Cortex of kidney (tissue), 1 donor: ENCODE measurements at regions not wholly inside any gene's neighbourhood (a gene's known extent, or its start where the extent isn't known, plus 50 kb on each side); places are given as distances from the start of the nearest gene placed in this dataset.
"Not testable (repeated sequence)": the region's sequence is repeated elsewhere in the genome, so short reads cannot be mapped to it uniquely, and the experiment has no call there.

Experiments
- DNase-seq: peaks from one replicate; lab custom pipeline; 2025; lab: John Stamatoyannopoulos, UW

DNA sequence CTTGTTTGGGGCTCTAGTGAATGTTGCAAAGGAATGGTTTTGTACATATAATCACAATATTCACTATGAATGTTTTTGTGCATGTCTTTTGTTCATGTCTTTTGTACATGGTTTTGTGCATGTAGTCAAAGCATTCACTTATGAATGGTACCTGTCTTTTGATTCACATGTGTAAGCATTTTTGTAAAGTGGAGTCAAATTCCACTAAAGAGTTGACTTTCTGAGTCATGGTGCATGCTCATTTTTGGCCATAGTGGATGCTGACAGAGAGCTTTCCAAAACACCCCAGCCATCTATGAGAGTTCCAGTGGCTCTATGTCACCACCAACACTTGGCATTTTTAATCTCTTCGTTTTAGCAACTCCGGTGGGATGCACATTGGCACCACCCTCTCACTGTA is 1185.9 kb upstream of the TMEM132C start:
- DNase-seq: no peak

DNA sequence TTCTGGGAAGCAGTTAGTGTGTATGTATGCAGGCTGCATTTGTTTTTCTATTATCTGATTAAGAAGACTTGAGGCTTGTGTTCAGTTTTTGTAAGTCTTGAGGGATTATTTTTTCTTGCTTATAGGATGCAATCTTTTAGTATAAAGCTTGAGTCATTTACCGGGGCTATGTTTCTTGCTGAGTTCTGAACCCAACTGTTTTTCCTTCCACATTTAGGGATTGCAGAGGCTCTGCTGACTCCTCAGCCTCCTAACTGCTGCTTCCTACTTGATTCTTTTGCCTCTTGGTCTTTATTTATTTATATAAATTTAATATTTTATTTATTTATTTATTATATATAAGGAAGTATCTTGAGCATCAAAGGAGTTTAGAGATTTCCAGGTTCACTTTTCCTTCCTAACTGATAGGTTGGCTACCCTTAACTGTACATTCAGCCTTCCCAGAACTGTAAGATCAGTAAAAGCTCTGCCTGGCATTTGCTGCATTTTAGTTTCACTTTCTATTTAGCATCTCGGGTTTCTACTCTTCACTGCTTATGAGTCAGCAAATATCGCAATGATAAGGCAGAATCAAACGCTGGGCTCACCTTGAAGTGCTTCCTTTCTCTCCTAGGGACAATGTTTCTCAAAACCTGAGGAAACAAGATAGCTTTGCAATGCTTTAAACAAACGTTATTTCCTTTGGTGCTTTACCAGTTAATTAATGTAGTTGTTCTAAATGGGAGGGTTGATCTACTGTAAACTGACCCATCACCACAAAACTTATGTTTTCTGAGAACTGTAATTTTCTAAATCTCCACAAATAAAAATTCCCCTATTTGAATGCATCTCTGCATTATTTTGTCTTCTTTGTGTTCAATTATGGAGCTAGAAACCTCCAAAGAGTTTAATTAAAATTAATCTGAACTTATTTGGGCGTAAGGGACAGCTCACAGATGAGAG is 1183.7 kb upstream of the TMEM132C start:
- no peak for DNase-seq

GRCh38 chr12:127101076-127101475 is 1165.9 kb upstream of the TMEM132C start:
- DNase-seq: no peak

- no peak for DNase-seq
Observed at GRCh38 chr12:127106041-127106440, 1160.9 kb upstream of the TMEM132C start.

- no peak for DNase-seq
Observed at GRCh38 chr12:127106697-127107096, 1160.3 kb upstream of the TMEM132C start.

GRCh38 chr12:127107744-127108143 is 1159.2 kb upstream of the TMEM132C start:
- DNase-seq: no peak

GRCh38 chr12:127108360-127109215 is 1158.4 kb upstream of the TMEM132C start:
- DNase-seq: no peak

- DNase-seq: no peak
Observed at GRCh38 chr12:127113945-127114344, 1153.0 kb upstream of the TMEM132C start.

DNA sequence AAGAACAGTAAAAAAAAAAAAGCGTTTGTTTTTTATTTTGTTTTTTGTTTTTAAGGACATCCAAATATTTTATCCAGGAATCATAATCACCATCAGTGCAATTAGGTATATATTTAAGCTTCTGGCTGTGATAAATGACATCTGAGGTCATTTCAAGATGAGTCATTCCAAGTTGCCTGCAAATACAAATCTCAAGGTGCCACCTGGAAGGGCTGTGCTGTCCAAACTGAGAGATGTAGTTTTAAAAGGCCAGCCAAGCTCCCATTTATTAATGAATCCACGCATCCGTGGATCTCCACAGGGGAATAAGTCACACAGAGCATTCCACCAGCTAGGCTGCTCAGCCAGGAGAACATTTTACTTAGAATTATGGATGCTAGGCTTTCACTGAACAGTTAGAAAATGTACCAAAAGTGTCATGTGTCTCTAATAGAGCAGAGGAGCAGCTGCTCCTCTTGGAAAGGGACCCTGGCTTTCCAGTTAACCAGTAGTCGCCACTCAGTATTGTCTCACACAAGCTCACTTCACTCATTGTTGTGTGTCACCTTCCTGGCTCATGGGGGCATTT is 1151.4 kb upstream of the TMEM132C start:
- no peak for DNase-seq

- no peak for DNase-seq
Observed at GRCh38 chr12:127118251-127118650, 1148.7 kb upstream of the TMEM132C start.

DNA sequence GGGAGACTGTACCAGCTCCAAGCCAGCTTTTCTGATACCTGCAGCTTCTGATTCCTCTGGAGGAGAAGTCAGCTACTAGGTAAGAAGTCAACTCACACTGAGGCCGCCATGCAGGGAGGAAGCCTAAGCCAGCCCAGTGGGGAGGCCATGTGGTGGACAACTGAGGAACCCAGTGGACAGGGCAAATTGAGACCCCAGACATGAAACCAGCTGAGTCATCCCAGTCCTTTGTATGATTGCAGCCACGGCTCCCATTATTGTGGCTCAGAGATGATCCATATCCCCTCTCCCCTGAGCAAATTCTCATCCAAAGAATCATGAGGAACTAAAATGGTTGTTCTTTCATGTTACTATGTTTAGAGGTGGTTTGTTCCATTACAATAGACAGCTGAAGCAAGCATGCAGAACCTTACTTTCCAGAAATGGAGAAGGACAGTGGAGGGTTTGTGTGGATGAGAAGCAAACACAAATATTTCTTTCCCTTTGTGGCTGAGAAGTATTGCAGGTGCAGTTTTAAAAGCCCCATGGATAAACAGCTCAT is 1147.3 kb upstream of the TMEM132C start:
- DNase-seq: no peak

GRCh38 chr12:127120851-127121250 is 1146.1 kb upstream of the TMEM132C start:
- no peak for DNase-seq

DNA sequence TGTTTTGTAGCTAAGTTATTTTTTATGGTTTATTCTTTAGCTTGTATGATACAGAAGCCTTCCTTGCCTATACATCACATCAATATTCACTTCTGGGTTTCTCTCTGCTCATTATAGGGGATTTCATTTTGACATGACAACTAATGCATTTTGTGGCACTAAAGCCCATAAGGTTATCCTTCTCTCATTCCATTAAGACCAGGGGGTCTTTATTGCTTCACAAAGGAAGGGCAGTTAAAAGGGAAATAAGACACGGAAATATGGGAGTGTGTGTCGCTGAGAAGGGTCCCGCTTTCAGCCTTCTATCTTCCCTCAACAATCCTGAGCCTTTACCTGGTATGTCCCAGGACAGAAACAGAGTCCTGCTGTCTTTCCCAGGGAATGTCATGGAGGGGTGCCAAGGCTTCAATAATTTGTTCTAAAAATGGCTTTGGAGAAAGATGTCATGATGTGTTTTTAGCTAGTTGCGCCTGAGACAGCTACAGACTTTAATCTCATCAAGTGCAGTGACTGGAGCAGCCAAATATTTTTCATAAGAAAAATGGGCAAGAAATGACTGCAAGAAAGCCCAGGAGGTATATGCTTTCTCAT is 1145.4 kb upstream of the TMEM132C start:
- no peak for DNase-seq

DNA sequence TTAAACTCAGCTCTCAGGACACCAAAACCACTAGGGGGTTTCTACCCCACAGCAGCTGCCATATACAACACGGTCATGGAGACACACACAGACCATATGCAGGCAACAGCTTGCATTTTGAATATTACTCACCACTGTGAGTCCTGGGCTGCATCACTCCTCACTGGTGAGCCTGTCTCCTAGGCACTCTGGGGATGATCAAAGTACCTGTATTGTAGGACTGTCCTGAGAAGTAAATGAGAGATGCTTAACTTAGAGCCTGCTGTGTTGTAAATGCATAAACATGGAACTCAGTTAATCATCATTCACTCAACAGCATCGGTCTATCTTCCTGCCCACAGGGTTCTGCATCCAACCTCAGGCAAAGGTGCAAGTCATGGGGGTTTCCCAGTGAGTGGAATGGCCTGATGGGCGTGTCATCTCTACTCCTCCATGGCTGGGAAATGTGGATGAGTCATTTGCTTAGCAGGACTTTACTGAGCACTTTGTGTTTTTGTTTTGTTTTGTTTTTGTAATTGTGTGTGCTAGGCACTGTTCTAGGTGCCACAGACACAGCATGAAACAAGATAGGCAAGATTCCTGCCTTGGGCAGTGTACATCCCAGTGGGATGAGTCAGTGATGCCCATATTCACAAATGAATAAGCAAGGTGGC is 1141.2 kb upstream of the TMEM132C start:
- no peak for DNase-seq

GRCh38 chr12:127126260-127126628 is 1140.7 kb upstream of the TMEM132C start:
- DNase-seq: no peak

DNA sequence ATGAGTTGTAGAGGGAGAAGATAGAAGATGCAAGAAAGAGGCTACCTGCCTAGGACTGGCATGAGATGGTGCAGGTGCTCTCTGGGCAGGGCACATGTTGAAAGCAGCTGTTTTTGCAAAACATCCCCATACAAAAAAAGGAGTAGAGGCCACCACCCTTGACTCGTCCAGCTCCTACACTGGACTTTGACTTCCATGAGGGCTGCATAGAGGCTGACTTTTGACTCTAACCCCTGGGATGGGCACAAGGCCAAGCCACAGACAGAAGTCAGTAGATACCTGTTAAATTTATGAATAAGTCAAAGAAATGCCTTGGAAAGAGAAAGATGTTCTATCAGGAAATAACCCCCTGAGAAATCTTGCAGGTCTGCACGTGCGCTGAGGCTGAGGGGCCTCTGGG is 1139.1 kb upstream of the TMEM132C start:
- no peak for DNase-seq

DNA sequence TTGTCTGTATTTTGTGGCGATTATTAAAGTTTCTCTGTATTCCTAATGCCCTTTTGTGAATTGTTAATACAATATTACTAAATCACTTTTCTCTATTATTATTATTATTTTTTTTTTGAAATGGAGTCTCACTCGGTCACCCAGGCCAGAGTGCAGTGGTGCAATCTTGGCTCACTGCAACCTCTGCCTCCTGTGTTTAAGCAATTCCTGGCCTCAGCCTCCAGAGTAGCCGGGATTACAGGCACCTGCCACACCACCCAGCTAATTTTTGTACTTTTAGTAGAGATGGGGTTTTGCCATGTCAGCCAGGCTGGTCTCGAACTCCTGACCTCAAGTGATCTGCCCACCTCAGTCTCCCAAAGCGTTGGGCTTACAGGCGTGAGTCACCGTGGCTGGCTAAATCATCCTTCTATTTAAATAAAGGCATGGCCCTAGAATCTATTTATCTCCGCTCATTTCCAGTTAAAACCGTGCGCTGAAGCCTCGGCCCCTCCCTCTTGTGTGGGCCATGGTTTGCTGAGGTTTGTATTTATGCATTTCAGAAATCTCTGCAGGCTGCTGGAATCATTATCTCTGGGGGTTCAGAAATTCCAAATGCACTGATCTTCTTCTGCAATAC is 1136.4 kb upstream of the TMEM132C start:
- DNase-seq: no peak

- no peak for DNase-seq
Observed at GRCh38 chr12:127133675-127134335, 1133.2 kb upstream of the TMEM132C start.

DNA sequence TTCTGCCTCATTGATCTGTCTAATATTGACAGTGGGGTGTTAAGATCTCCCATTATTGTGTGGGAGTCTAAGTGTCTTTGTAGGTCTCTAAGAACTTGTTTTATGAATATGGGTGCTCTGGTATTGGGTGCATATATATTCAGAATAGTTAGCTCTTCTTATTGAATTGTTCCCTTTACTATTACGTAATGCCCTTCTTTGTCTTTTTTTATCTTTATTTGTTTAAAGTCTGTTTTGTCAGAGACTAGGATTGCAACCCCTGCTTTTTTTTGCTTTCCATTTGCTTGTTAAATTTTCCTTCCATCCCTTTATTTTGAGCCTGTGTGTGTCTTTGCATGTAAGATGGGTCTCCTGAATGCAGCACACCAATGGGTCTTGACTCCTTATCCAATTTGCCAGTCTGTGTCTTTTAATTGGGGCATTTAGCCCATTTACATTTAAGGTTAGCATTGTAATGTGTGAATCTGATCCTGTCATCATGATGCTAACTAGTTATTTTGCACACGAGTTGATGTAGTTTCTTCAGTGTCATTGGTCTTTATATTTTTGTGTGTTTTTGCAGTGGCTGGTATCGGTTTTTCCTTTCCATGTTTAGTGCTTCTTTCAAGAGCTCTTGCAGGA is 1126.0 kb upstream of the TMEM132C start:
- not testable (repeated sequence) for DNase-seq

- DNase-seq: no peak
Observed at GRCh38 chr12:127143020-127143419, 1124.0 kb upstream of the TMEM132C start.
